ENCODE measurements at regions not wholly inside any gene's neighbourhood (a gene's known extent, or its start where the extent isn't known, plus 50 kb on each side); places are given as distances from the start of the nearest gene placed in this dataset.

DNA sequence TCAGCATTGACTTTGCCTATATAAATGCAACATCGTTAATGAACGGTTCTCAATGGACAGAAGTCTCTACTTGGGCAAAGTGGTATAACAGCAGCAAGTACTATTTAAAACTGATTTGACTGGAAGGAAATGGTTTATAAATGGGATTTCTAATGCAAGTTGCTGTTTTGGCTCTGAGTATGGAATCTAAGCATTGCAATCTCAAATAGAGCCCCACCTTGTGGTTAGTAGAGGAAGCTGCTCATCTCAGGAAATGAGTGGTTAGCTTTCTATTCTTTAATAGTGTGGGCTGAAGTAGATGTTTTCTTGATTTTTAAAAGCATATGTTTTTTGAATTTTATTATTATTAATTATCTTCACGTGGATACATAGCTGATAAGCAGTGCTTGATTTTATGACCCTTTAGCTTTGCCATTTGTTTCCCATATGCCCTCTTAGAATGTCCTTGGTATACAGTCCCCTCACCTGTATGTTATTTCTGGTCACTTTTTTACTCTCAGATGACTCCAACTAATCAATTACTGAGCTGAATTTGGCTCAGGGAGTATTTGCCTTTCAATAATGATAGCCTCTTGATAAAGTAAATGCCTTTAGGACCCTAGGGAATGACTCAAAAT is 67.1 kb downstream of the OXSM start:
- H3K79me2 ChIP-seq (ENCODE audit: insufficient read depth, low read length): no peaks in the 10 kb centered on the region
- no peaks in the 10 kb centered on the region for H3K36me3 ChIP-seq (replicated peaks in 1 of 2; ENCODE audit: control insufficient read depth in 1 of 2, insufficient read depth in 2 of 2, low read length in 2 of 2)
- ChIA-PET CTCF (ENCODE audit: low intra/inter-chr PET ratio, low total read pairs) (interaction anchor here (4.7 kb wide), 1 partner anchor 209 kb away, joined by 44 read pairs; no protein-coding TSS in a partner anchor), POLR2A (no interaction called here)
- peak; percentile 23 for DNase-seq (ENCODE audit: low spot score)
- no peak overlapping the region for H3K27ac ChIP-seq (ENCODE audit: extremely low read length, insufficient read depth, low read length)
- no peaks in the 10 kb centered on the region for H3K4me1 ChIP-seq (ENCODE audit: insufficient read depth, low read length)
- in situ Hi-C loops (cut with HindIII; ENCODE audit: extremely low pct_ligation_motif_present, low pct_unique_long_range_greater_than_20kb): loop anchor here (5.0 kb wide), 1 partner anchor 205 kb away; no protein-coding TSS in a partner anchor
- no peak overlapping the region for H3K4me3 ChIP-seq (replicated peaks in 1 of 3; ENCODE audit: insufficient read depth in 1 of 3, low read depth in 2 of 3, low read length in 3 of 3)
- peak; percentile 71 for FAIRE-seq
- peaks cover 4% of the 10 kb centered on the region; the same call in 1 of the 2 replicates for H3K9me3 ChIP-seq (ENCODE audit: low read length)
- WGBS (ENCODE audit: low lambda C conversion rate): 14% methylated on average over 3 of the region's 3 CpGs
- no peak overlapping the region for H3K4me2 ChIP-seq (ENCODE audit: low read depth, low read length)
- peak; percentile 83 for ATAC-seq
- no TSS peak for BruUV-seq (replicated peaks)
- H2AFZ ChIP-seq (ENCODE audit: low read length): no peak overlapping the region
- H3K27me3 ChIP-seq (ENCODE audit: control insufficient read depth in 1 of 2, insufficient read depth in 2 of 2, low read length in 2 of 2): no peaks in the 10 kb centered on the region
- H3K9ac ChIP-seq (ENCODE audit: insufficient read depth, low read depth, low read length): no peak overlapping the region
- intact Hi-C loops (cut with micrococcal nuclease; ENCODE audit: unreplicated experiment): loop anchor here (1.0 to 2.0 kb wide), 2 partner anchors 68 to 209 kb away; no protein-coding TSS in a partner anchor
- no peaks in the 10 kb centered on the region for H4K20me1 ChIP-seq (ENCODE audit: insufficient read depth, low read length)
- TF ChIP-seq, protein P1, sequence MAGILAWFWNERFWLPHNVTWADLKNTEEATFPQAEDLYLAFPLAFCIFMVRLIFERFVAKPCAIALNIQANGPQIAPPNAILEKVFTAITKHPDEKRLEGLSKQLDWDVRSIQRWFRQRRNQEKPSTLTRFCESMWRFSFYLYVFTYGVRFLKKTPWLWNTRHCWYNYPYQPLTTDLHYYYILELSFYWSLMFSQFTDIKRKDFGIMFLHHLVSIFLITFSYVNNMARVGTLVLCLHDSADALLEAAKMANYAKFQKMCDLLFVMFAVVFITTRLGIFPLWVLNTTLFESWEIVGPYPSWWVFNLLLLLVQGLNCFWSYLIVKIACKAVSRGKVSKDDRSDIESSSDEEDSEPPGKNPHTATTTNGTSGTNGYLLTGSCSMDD (CRISPR knock-in tag; IDR thresholded peaks at IDR 0.05): no peak
- TF ChIP-seq, protein P2, sequence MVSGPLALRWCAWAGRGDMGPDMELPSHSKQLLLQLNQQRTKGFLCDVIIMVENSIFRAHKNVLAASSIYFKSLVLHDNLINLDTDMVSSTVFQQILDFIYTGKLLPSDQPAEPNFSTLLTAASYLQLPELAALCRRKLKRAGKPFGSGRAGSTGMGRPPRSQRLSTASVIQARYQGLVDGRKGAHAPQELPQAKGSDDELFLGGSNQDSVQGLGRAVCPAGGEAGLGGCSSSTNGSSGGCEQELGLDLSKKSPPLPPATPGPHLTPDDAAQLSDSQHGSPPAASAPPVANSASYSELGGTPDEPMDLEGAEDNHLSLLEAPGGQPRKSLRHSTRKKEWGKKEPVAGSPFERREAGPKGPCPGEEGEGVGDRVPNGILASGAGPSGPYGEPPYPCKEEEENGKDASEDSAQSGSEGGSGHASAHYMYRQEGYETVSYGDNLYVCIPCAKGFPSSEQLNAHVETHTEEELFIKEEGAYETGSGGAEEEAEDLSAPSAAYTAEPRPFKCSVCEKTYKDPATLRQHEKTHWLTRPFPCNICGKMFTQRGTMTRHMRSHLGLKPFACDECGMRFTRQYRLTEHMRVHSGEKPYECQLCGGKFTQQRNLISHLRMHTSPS (CRISPR knock-in tag; IDR thresholded peaks at IDR 0.05; ENCODE audit: low read depth): no peak
- TF ChIP-seq SNAPC2 (CRISPR knock-in tag; IDR thresholded peaks at IDR 0.05) (no peak), ZNF720 (CRISPR knock-in tag; IDR thresholded peaks at IDR 0.05) (no peak), ZKSCAN1 (IDR thresholded peaks at IDR 0.05; ENCODE audit: low read length) (no peak), ZNF180 (CRISPR knock-in tag; IDR thresholded peaks at IDR 0.05; ENCODE audit: borderline replicate concordance, low read depth) (no peak), ZNF263 (CRISPR knock-in tag; IDR thresholded peaks at IDR 0.05) (no peak), ZNF766 (CRISPR knock-in tag; IDR thresholded peaks at IDR 0.05; ENCODE audit: borderline replicate concordance) (no peak), ZNF235 (CRISPR knock-in tag; IDR thresholded peaks at IDR 0.05; ENCODE audit: borderline replicate concordance) (no peak), TOPORS (CRISPR knock-in tag; IDR thresholded peaks at IDR 0.05) (no peak), JARID2 (CRISPR knock-in tag; IDR thresholded peaks at IDR 0.05; ENCODE audit: insufficient replicate concordance) (no peak), RBM39 (IDR thresholded peaks at IDR 0.05; ENCODE audit: low read depth, low read length, poor library complexity, severe bottlenecking) (no peak), TMF1 (CRISPR knock-in tag; IDR thresholded peaks at IDR 0.05; ENCODE audit: low read depth) (no peak)
- TF ChIP-seq, protein P3, sequence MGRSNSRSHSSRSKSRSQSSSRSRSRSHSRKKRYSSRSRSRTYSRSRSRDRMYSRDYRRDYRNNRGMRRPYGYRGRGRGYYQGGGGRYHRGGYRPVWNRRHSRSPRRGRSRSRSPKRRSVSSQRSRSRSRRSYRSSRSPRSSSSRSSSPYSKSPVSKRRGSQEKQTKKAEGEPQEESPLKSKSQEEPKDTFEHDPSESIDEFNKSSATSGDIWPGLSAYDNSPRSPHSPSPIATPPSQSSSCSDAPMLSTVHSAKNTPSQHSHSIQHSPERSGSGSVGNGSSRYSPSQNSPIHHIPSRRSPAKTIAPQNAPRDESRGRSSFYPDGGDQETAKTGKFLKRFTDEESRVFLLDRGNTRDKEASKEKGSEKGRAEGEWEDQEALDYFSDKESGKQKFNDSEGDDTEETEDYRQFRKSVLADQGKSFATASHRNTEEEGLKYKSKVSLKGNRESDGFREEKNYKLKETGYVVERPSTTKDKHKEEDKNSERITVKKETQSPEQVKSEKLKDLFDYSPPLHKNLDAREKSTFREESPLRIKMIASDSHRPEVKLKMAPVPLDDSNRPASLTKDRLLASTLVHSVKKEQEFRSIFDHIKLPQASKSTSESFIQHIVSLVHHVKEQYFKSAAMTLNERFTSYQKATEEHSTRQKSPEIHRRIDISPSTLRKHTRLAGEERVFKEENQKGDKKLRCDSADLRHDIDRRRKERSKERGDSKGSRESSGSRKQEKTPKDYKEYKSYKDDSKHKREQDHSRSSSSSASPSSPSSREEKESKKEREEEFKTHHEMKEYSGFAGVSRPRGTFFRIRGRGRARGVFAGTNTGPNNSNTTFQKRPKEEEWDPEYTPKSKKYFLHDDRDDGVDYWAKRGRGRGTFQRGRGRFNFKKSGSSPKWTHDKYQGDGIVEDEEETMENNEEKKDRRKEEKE (IDR thresholded peaks at IDR 0.05): no peak
- TF ChIP-seq, protein P4, sequence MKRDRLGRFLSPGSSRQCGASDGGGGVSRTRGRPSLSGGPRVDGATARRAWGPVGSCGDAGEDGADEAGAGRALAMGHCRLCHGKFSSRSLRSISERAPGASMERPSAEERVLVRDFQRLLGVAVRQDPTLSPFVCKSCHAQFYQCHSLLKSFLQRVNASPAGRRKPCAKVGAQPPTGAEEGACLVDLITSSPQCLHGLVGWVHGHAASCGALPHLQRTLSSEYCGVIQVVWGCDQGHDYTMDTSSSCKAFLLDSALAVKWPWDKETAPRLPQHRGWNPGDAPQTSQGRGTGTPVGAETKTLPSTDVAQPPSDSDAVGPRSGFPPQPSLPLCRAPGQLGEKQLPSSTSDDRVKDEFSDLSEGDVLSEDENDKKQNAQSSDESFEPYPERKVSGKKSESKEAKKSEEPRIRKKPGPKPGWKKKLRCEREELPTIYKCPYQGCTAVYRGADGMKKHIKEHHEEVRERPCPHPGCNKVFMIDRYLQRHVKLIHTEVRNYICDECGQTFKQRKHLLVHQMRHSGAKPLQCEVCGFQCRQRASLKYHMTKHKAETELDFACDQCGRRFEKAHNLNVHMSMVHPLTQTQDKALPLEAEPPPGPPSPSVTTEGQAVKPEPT (CRISPR knock-in tag; IDR thresholded peaks at IDR 0.05; ENCODE audit: low read depth): no peak
- TF ChIP-seq, protein P5, sequence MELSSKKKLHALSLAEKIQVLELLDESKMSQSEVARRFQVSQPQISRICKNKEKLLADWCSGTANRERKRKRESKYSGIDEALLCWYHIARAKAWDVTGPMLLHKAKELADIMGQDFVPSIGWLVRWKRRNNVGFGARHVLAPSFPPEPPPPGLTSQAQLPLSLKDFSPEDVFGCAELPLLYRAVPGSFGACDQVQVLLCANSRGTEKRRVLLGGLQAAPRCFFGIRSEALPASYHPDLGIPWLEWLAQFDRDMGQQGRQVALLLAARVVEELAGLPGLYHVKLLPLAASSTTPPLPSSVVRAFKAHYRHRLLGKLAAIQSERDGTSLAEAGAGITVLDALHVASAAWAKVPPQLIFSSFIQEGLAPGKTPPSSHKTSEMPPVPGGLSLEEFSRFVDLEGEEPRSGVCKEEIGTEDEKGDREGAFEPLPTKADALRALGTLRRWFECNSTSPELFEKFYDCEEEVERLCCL (CRISPR knock-in tag; IDR thresholded peaks at IDR 0.05; ENCODE audit: borderline replicate concordance): no peak

Data from HepG2 (cell line).